ENCODE measurements at regions not wholly inside any gene's neighbourhood (a gene's known extent, or its start where the extent isn't known, plus 50 kb on each side); places are given as distances from the start of the nearest gene placed in this dataset.

- TF ChIP-seq CTCF (IDR thresholded peaks at IDR 0.05) (no peak), POLR2A (IDR thresholded peaks at IDR 0.05) (no peak), POLR2AphosphoS5 (IDR thresholded peaks at IDR 0.05) (no peak)
Observed at GRCh38 chr6:7471171-7471570, 70.3 kb upstream of the DSP start.
